Dedifferentiated amniotic fluid mesenchymal stem cell (primary cell): ENCODE measurements at regions not wholly inside any gene's neighbourhood (a gene's known extent, or its start where the extent isn't known, plus 50 kb on each side); places are given as distances from the start of the nearest gene placed in this dataset.

Experiments
- DNase-seq: peaks from one replicate; pipeline ENCODE4 v3.0.0-alpha.2; 2016; ENCODE audit errors: extremely low spot score

DNA sequence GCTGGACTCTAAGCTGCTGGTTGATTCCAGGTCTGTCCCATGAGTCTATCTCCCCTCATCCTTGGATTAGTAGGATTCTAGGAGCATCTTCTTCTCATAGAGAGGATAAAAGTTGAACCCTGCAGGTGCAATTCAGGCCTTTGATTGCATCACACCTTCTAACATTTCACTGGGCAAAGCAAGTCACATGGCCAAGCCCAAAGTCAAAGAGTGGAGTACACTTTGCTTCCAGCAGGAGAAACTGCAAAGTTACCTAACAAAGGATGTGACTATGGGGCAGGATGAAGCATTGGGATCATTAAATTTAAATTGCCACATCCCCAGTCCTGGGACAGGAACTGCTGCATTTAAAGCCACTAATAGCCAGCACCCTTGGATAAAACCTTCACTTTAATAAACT lies 51.0 kb upstream of the EGFLAM start:
- no peak for DNase-seq

DNA sequence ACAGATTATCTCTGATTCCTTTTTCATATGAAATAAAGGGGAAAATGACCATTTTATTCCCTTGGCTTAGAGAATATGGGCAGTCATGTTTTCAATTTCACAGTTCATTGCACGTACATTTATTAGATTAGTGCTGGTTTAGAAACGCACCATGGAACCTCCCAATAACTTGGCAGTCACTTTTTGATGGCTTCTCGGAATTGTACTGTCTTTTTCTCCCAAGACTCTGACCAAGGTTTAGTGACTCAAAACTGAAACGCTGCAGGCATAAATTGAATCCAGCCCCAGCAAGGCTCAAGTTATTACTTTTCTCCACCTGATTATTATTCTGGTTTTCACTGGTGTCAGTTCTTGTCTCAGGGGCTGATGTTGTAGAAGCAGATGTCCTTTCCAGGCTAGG lies 55.6 kb upstream of the EGFLAM start:
- DNase-seq: no peak

DNA sequence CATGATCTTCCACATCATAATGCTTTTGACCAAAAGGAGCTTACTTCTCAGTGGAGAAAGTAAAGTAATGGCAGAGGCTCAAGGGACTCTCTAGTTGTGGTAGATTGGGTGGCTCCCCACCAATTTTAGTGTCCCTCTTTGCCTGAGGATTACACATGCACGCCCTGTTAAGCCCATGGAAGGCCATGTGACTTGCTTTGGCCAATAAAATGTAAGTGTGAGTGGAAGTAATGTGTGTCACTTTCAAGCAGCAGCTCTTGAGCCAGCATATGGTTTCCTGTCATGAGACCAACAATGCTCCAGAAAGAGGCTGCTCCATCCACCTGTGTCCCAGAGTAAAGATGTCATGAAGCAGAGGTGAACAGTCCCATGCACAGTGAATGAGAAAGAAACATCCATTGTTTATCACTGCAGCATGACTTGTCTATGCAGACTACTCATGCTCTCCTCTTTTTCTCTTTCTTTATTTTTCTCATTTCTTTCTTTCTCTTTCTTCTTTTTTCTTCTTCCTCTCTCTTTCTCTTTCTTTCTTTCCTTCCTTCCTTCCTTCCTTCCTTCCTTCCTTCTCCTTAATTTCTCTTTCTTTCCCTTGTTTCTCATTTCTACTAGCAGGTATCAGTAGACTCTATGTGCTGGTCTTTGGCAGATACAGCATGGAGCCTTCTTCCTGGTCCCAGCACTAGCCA lies 57.3 kb upstream of the EGFLAM start:
- DNase-seq: no peak

DNA sequence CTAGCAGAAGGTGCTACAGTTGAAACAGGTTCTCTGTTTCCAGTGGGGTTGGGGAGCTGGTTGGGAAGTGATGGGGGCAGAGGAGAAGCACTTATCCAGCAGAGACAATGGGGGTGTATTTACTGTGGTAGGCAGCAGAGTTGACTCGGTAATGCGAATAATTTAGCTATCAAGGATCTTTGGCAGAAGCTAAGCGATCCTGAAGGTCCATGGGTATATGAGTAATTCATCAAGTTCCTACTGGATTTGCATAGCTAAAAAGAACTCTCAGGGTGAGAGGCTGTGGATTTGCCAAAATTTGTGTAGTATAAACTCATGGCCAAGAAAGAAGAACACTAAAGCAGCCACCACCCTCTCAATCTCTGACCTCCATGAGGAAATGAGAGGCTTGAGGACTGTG lies 61.2 kb upstream of the EGFLAM start:
- DNase-seq: no peak

DNA sequence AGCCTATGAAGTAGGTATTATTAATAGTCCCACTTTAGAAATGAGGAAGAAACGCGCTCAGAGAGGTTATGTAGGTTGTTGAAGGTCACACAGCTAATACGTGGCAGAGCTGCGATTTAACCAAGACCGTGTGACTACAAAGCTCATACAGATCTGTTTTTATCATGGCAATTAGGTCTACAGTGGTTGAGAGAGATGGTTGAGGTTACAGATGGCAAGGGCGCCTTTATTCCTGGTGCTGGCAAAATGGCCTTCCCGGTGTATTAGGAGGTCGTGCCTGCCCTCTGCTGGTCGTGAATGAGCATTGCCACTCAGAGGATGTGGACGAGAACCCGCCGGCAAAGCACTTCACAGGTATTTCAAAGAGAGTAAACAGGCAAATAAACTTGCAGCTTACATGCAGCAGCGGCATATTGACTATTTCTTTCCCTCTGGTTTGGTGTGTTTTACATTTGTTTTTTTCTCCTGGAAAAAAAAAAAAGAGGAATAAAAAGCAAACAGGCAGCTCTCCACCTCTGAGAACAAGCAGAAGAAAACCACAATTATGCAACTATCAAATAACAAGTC lies 65.3 kb upstream of the EGFLAM start:
- peak; percentile 74 for DNase-seq

DNA sequence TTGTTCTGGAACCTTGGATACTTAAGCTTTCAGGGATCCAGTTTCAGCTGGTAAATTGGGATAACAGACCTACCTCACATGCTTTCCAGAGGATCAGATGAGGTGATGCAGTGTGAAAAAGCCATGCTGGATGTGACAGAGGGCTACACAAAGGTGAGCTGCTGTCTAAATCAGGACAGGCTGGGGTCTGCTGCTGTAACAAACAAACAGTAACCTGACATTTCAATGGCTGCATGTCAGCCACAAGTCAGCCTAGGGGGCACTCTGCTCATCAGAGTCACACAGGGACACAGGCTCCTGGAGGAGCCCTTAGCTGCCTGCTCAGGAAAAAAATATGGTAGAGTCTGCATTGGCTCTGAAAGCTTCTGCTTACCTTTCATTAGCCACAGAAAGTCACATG lies 66.7 kb upstream of the EGFLAM start:
- no peak for DNase-seq

DNA sequence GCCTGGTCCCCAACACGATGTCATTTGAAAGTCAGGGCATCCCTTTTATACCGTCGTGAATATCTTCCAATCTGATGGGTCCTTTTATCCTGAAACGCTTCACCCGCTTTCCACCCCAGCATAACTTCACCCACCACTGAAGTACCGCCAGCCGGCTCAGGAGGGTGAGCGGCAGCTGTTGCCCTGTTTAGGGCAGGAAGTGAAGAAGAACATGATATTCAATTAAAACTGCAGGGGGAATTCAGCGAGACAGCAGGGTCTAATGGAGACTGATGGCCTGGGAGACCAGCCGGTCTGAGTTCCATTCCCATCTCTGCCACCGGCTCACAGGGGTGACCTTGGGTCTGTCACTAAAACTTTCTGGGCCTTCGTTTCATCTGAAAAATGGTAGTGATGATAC lies 68.2 kb upstream of the EGFLAM start:
- no peak for DNase-seq

DNA sequence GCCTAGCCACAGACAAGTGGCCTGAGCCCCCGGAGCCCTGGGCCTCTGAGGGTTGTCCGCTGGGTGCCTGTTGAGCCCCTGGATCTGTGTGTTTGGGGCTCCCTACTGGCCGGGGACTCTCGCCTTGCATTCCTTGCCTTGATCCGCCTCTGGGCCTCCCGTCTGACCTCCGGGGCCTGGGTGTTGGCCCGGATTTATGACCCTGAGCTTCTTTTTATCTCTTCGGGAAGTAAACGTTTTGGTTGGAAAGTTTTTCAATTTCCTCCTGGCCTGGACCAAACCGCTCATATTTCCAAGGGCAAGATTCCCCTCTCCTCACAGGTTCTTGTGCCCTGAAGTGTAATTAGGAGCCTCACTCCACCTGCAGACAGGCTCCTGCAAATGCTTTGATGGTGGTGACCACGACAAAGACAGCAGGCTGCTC lies 69.3 kb upstream of the EGFLAM start:
- no peak for DNase-seq

DNA sequence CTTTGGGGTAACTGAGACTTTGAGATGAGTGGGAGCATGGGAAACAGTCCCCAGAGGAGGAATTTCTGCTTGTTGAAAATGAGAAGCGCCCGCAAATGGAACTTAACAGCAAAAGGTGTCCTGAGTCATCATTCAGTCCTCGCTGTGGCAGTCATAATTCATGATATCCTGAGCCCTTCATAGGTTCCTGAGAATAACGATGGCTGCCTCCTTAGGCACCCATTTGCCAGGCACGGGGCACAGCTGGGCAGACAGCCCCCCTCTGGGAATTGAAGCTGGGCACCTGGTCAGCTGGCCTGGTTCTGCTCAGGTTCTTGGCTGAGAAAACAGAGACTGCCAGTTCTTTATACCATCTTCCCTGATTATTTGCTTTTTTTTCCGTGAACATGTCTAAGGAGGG lies 69.8 kb upstream of the EGFLAM start:
- no peak for DNase-seq

DNA sequence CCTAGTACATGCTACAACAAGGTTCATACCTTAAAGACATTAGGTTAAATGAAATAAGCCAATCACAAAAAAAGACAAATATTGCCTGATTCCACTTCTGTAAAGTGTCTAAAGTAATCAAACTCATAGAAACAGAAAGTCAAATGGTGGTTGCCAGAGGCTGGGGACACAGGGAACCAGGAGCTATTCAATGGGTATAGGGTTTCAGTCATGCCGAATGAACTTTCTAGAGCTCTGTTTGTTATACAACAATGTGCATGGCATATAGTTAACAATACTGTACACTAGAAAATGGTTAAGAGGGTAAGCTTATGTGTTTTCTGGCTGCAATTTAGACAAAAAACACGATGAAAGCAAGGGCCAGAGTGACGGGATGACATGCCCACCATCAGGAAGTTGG lies 70.8 kb upstream of the EGFLAM start:
- no peak for DNase-seq

DNA sequence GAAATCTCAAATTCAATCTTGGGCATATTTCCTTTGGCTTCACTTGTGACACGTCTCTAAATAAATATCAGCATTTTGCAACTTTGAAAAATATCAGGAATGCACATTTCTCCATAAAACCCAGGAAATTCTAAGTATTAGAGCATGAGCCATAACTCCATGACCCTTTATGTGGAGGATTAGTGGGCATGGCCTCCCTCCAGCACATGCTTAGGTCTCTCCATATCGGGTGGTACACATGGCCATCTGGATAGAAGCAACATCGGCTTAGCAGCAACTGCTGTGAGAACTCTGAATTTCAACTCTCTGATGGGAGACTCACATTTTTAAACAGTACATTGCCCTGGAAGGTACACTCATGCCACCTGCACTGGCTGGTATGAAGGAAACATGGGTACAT lies 73.7 kb upstream of the EGFLAM start:
- no peak for DNase-seq

DNA sequence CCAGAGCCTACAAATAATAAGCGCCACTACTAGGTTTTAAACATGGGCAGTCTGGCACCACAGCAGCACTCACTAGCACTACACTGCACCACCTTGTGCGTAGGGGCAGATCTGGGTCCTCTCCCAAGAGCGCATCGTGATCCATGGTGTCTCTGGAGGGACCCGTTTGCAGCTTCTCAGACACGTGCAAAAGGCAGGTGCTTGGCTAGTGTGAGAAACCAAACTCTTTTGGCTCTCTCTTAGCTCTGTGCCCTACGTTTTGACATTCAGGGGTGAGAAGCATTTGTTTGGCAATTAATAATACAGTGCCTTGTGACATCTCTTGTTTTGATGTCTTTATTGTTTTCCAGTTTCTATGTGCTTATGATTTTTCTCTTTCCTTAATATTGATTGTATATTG lies 75.4 kb upstream of the EGFLAM start:
- no peak for DNase-seq

DNA sequence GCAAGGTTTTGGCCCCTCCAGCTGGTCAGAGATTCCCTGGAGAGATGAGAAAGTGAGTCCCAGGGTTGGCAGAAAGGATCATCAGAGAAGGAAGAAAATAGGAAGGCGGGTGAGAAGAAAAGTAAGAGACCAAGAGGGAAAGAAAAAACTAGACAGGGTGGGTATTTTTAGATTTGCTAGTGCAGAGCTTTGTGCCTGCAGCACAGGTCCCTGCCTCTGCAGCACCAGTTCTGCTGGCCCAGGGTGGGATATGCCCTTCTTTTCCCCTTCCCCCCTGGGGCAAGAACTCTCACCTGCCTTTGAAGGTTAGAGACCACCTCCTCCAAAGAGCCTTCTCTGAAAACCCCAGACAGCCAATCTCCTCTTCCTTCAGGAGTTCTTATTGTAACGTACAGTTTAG lies 90.3 kb upstream of the EGFLAM start:
- no peak for DNase-seq

DNA sequence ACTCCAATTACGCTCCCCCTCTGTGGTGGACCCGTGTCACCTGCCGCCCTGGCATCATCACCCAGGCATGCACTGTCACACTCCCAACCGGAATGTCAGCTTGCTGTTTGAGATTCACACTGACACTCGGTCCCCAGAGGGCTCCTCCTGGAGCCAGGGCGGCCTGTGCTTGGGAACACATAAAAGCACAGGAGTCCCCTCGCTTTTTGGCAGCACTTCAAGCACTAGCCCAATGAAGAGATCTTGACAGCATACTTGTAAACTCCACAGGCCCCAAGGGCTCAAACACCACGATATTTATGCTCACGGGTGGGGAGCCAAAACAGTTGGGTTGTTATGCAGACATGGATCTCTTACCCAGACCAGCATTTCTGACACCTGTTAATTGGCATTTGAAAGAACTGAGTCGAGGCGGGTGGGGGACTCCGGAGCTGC lies 90.8 kb upstream of the EGFLAM start:
- no peak for DNase-seq

DNA sequence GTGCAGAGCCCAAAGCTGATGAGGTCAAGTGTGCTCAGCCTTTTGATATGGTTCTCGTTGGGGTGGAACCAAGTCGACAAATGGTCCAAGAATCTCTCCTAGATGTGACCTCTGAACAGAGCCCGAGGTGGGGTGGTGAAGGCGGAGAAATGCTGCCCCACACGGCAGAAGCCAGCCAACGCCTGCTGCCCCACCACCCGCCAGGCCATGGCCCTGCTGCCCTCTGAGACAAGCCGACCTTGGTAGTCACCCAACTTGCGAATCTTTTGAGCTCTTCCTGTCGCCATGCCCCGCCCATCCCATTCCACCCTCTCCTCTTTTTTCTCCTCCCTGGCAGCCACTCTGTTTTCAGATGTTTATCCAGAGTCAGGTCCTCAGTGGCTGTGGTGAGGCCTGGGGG lies 91.5 kb upstream of the EGFLAM start:
- DNase-seq: no peak

DNA sequence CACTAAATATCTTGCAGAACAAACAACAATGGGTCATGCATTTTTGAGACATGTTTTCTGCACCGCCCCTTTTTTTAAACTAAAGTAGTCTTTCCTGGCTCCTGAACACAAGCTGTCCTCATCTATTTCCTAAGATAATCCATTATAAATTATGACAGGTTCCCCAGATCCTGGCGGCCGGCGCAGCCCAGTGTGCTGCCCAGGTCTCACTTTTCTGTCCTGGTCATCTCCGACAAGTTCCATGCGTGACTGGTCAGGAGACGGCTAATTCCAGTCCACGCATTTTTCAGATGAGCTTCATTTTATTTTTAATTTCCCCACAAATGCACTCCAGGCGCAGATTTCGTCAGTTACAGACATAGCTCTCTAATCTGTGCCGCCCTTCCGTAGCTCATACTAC lies 92.9 kb upstream of the EGFLAM start:
- no peak for DNase-seq

DNA sequence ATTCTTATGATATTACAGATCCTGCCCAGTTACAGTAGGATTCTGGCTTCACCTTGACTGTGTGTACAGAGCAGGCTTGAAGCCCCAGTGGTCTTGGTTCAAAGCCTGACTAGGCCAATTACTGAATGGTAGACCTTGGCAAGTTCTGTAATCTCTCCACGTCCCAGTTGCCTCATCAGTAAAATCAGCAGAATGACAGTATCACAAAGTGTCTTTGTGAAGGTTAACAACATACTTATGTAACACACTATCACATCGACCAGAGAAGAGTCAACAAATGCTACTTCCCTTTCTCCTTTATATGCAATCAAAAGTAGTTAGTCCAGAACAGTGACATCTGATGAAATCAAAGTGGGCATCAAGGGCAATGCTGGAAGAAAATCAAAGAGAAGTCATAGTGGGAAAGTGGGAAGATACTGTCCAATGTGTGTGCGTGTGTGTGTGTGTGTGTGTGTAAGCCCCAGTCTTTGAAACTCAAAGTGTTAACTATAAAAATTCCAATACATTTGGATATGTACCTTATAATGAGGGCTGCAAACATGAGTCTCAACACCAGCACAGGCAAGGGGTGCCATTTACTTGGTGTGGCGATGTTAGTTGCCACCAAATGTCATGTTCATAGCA lies 93.5 kb upstream of the EGFLAM start:
- DNase-seq: no peak

DNA sequence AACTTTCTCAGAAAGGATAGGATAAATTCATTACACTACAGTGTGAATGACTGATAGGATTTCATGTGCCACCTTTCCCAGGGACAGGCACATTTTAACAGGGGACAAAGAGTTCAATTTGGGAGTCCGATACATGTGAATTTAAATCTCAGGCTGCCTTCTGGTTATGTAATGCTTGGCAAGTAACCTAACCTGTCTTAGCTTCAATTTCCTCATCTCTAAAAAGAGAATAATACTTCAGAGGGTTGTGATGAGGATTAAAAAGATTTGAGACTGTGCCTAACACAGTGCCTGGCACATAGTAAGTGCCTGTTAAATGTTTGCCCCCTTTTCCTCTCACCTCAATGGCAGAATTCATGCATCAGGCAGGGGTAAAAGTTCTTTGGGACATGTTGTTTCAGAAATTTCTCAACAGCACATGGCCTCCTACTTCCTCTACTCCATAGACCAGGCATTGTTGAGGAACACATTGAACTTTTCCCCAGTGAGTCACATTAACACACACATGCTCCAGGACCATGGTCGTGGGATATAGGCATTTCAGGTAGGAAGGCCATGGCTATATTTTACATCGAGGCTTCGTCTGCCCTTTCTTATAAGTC lies 94.6 kb upstream of the EGFLAM start:
- DNase-seq: no peak

DNA sequence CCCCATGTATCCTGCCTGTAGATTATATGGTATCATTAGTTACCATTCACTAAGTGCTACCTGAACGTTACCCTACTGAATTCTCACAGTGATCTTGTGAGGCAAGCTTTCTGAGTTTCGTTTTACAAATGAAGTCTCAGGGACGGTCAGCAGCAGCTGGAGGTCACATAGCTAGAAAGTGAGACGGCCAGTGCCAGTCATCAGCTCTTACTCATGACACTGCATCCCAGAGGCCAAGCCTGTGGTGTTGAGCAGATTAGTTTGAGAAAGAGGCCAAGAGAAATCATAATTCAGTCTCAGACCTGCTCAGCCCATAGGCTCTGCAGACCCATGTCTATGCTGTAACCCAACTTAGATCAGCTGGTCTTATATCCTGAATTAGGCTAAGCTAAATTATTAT lies 95.7 kb upstream of the EGFLAM start:
- no peak for DNase-seq

DNA sequence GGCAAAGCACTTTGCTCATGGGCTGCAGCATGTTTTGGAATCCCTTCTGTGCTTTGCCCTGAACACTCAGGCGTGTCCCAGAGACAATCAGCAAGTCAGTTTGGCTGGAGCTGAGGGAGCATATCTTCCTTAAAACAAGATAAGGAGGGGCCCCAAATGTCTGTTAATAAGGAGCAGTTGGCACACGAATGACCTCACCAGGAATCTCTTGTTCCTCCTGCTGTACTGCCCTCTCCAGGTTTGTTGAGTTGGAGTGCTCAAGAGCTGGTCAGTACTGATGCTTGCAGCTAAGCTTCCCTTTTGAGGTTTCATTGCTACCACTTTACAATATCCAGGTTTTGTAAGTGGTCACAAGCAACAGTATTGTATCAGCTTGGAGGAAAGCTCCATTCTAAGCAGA lies 101.3 kb upstream of the EGFLAM start:
- no peak for DNase-seq

DNA sequence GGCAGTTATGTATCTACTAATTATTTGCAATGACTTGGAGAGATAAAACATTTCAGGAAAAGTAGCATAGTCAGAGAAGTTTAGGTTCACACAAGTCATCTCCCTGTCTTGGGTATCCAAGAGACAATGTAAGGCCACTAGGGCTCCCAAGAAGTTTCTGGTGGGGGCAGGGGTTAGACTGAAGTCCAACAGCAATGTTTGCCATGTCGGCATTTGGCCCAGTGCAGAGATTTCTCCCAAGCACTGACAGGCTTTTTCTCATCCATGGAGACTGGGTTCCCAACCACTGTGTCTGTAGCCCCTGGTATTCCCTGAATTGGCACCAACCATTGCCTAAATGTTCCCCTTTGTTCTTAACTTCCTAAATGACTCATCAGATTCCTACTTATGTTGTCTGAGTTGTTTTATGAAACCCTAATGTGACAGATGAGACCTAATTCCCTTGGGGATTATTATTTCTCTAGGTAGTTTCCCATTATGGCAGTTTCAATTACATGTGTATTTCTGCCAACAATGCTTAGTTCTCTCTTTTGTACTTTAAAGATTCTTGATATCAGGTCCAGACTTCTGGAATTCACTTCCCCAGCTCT lies 103.6 kb upstream of the EGFLAM start:
- no peak for DNase-seq

DNA sequence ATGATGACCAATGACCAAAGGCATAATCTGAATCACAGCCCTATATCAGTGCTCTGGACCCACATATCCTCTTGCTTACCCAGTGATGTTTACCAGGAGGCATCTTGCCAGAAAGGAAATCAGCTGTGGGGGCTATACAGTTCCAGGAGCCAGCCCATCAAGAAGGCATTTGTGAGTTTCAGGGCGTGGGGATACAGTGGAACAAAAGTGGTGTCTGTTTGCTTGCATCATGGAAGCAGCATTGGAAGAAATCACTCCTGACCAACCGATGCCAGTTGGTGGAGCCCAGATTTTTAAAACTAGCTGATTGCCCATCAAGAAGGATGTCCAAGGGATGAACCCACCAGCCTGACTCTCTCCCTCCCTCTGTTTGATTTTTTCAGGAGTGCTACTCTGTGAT lies 106.5 kb upstream of the EGFLAM start:
- DNase-seq: no peak

DNA sequence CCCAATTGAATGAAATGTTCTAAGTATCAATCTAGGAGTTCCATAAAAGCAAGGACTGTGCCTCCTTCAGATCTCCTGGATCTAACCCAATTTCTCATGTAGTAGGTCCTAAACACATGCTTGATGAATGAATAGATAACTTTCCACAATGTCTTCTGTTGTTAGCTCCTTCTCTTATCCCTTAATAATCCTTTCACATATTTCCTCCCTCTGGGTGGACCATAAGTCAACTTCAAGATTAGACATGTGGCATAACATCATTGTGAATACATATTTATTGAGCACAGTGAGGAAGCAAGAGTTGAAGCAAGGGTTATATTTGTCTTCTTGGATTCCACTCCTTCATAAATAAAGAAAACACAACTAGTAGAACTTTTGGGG lies 108.6 kb upstream of the EGFLAM start:
- DNase-seq: no peak
